ENCODE measurements at regions not wholly inside any gene's neighbourhood (a gene's known extent, or its start where the extent isn't known, plus 50 kb on each side); places are given as distances from the start of the nearest gene placed in this dataset.

DNA sequence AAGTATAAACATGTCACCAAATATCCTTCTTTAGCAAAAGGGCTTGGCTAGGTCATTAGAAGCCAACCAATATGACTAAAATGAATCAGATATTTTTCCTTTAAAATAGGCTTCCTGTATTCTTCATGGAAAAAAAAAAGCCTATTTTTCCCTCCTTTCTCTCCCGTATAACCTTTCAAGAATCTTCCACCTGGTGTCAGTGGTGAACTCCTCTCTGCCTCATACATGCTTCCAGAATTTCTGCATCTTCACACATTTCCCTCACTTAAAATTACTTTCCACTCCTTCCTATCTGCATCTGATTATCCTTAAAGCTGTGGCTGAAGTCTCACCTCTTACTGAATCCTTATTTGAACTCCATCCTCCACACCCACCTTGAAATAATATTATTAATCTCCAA is 116.9 kb upstream of the FANCL start:
- Histone ChIP-seq H3K9me3 (ENCODE audit: low read length) (no peaks in the 10 kb centered on the region), H3K27ac (ENCODE audit: low read depth, low read length, poor library complexity, severe bottlenecking) (no peak overlapping the region), H3K27me3 (ENCODE audit: insufficient read depth, low read length) (no peaks in the 10 kb centered on the region; the same call in 1 of the 2 replicates), H3K9ac (ENCODE audit: low read length) (no peak overlapping the region), H3K9me2 (ENCODE audit: low read depth, low read length) (no peaks in the 10 kb centered on the region), H3K4me2 (ENCODE audit: low read length) (no peak overlapping the region), H3F3A (ENCODE audit: insufficient read depth, low read length) (no peaks in the 10 kb centered on the region), H2AFZ (ENCODE audit: low read length) (no peak overlapping the region), H3K4me3 (ENCODE audit: low read depth, low read length, poor library complexity, severe bottlenecking) (no peak overlapping the region), H3K36me3 (ENCODE audit: insufficient read depth, low read length) (no peaks in the 10 kb centered on the region), H3K79me2 (ENCODE audit: insufficient read depth, low read length) (no peaks in the 10 kb centered on the region), H3K4me1 (ENCODE audit: insufficient read depth, low read length, severe bottlenecking) (no peaks in the 10 kb centered on the region), H4K20me1 (ENCODE audit: insufficient read depth, low read length) (no peaks in the 10 kb centered on the region)
- TF ChIP-seq EZH2 (IDR thresholded peaks at IDR 0.05; ENCODE audit: borderline replicate concordance, low read length) = no peak
- TF ChIP-seq, protein P1, sequence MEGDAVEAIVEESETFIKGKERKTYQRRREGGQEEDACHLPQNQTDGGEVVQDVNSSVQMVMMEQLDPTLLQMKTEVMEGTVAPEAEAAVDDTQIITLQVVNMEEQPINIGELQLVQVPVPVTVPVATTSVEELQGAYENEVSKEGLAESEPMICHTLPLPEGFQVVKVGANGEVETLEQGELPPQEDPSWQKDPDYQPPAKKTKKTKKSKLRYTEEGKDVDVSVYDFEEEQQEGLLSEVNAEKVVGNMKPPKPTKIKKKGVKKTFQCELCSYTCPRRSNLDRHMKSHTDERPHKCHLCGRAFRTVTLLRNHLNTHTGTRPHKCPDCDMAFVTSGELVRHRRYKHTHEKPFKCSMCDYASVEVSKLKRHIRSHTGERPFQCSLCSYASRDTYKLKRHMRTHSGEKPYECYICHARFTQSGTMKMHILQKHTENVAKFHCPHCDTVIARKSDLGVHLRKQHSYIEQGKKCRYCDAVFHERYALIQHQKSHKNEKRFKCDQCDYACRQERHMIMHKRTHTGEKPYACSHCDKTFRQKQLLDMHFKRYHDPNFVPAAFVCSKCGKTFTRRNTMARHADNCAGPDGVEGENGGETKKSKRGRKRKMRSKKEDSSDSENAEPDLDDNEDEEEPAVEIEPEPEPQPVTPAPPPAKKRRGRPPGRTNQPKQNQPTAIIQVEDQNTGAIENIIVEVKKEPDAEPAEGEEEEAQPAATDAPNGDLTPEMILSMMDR (IDR thresholded peaks at IDR 0.05; ENCODE audit: low read length) = no peak

DNA sequence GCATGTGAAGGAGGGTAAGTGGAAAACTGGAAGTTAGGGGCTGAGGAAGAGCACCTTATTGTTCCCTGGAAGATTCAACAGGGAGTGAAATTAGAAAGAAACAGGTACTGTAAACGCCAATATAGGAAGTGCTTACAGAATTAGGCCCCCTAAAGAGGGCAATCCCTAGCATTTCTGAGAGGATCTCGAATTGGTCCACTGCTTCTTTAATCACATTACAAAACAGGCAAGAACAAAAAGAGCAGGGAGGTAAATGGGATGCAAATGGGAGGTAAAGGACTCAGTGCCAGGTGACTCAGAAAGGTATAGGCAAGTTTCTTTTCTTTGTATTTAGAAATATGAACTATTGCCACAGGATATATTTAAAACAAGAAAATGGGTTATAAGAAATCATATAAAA is 116.4 kb upstream of the FANCL start:
- Histone ChIP-seq H3K79me2 (ENCODE audit: insufficient read depth, low read length) (no peaks in the 10 kb centered on the region), H3K9me2 (ENCODE audit: low read depth, low read length) (no peaks in the 10 kb centered on the region), H3K27me3 (ENCODE audit: insufficient read depth, low read length) (no peaks in the 10 kb centered on the region; the same call in 1 of the 2 replicates), H3K4me2 (ENCODE audit: low read length) (no peak overlapping the region), H3K27ac (ENCODE audit: low read depth, low read length, poor library complexity, severe bottlenecking) (no peak overlapping the region), H3K4me1 (ENCODE audit: insufficient read depth, low read length, severe bottlenecking) (no peaks in the 10 kb centered on the region), H3F3A (ENCODE audit: insufficient read depth, low read length) (no peaks in the 10 kb centered on the region), H3K4me3 (ENCODE audit: low read depth, low read length, poor library complexity, severe bottlenecking) (no peak overlapping the region), H3K36me3 (ENCODE audit: insufficient read depth, low read length) (no peaks in the 10 kb centered on the region), H3K9ac (ENCODE audit: low read length) (no peak overlapping the region), H3K9me3 (ENCODE audit: low read length) (no peaks in the 10 kb centered on the region), H2AFZ (ENCODE audit: low read length) (no peak overlapping the region), H4K20me1 (ENCODE audit: insufficient read depth, low read length) (no peaks in the 10 kb centered on the region)
- TF ChIP-seq EZH2 (IDR thresholded peaks at IDR 0.05; ENCODE audit: borderline replicate concordance, low read length) = no peak
- TF ChIP-seq, protein P1 (IDR thresholded peaks at IDR 0.05; ENCODE audit: low read length) = no peak

DNA sequence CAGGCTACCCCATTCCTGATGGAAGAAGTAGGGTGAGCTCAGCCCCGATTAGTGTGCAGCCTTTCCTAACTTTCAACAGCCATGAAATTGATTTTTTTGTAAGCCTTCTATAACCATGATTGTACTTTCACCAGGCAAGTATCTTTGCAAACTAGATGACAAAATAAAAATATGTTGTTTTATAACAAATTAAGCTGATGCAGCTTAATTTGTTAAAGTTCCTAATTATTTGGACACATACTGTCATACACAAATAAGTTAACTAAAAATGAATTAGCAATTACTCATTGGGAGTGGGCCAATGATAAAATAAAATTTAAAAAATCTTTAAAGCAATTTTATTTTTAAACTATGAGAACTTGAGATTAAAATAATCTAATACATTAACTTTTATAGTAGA is 113.1 kb upstream of the FANCL start:
- H4K20me1 ChIP-seq (ENCODE audit: insufficient read depth, low read length) = no peaks in the 10 kb centered on the region
- H3K4me1 ChIP-seq (ENCODE audit: insufficient read depth, low read length, severe bottlenecking) = no peaks in the 10 kb centered on the region
- no peaks in the 10 kb centered on the region for H3K79me2 ChIP-seq (ENCODE audit: insufficient read depth, low read length)
- H3K4me2 ChIP-seq (ENCODE audit: low read length) = no peak overlapping the region
- H3K9ac ChIP-seq (ENCODE audit: low read length) = no peak overlapping the region
- no peaks in the 10 kb centered on the region for H3K9me2 ChIP-seq (ENCODE audit: low read depth, low read length)
- no peak overlapping the region for H3K27ac ChIP-seq (ENCODE audit: low read depth, low read length, poor library complexity, severe bottlenecking)
- TF ChIP-seq, protein P1 (IDR thresholded peaks at IDR 0.05; ENCODE audit: low read length) = no peak
- no peak for TF ChIP-seq EZH2 (IDR thresholded peaks at IDR 0.05; ENCODE audit: borderline replicate concordance, low read length)
- H3K27me3 ChIP-seq (ENCODE audit: insufficient read depth, low read length) = no peaks in the 10 kb centered on the region
- no peaks in the 10 kb centered on the region for H3K9me3 ChIP-seq (ENCODE audit: low read length)
- H2AFZ ChIP-seq (ENCODE audit: low read length) = no peak overlapping the region
- H3K4me3 ChIP-seq (ENCODE audit: low read depth, low read length, poor library complexity, severe bottlenecking) = no peak overlapping the region
- H3K36me3 ChIP-seq (ENCODE audit: insufficient read depth, low read length) = no peaks in the 10 kb centered on the region
- no peaks in the 10 kb centered on the region for H3F3A ChIP-seq (ENCODE audit: insufficient read depth, low read length)

All from OCI-LY1 (cell line).